ENCODE measurements at regions not wholly inside any gene's neighbourhood (a gene's known extent, or its start where the extent isn't known, plus 50 kb on each side); places are given as distances from the start of the nearest gene placed in this dataset.

- no peak for DNase-seq
Measured at GRCh38 chr6:1024161-1024560, 287.7 kb upstream of the FOXQ1 start.

GRCh38 chr6:1023229-1023628, 288.7 kb upstream of the FOXQ1 start:
- DNase-seq = no peak

GRCh38 chr6:1022719-1023118, 289.2 kb upstream of the FOXQ1 start:
- DNase-seq = no peak

GRCh38 chr6:1020837-1021236, 291.1 kb upstream of the FOXQ1 start:
- DNase-seq = no peak

GRCh38 chr6:1020133-1020532, 291.8 kb upstream of the FOXQ1 start:
- no peak for DNase-seq

- no peak for DNase-seq
Measured at GRCh38 chr6:1018041-1018440, 293.9 kb upstream of the FOXQ1 start.

GRCh38 chr6:1016329-1017302, 295.3 kb upstream of the FOXQ1 start:
- DNase-seq = no peak

- no peak for DNase-seq
Measured at GRCh38 chr6:1015825-1016224, 296.1 kb upstream of the FOXQ1 start.

GRCh38 chr6:1014431-1014807, 297.5 kb upstream of the FOXQ1 start:
- no peak for DNase-seq

- no peak for DNase-seq
Measured at GRCh38 chr6:1013656-1014430, 298.1 kb upstream of the FOXQ1 start.

GRCh38 chr6:1009103-1009502, 302.8 kb upstream of the FOXQ1 start:
- DNase-seq = no peak

GRCh38 chr6:1007159-1007558, 304.7 kb upstream of the FOXQ1 start:
- no peak for DNase-seq

- no peak for DNase-seq
Measured at GRCh38 chr6:1004885-1005630, 306.8 kb upstream of the FOXQ1 start.

- no peak for DNase-seq
Measured at GRCh38 chr6:1003394-1004160, 308.3 kb upstream of the FOXQ1 start.

GRCh38 chr6:1002989-1003388, 308.9 kb upstream of the FOXQ1 start:
- no peak for DNase-seq

- DNase-seq = no peak
Measured at GRCh38 chr6:1001655-1002349, 308.9 kb upstream of the EXOC2 start.

GRCh38 chr6:999552-999951, 306.6 kb upstream of the EXOC2 start:
- DNase-seq = no peak

GRCh38 chr6:998551-998950, 305.6 kb upstream of the EXOC2 start:
- no peak for DNase-seq

- no peak for DNase-seq
Measured at GRCh38 chr6:996271-996852, 303.4 kb upstream of the EXOC2 start.

- no peak for DNase-seq
Measured at GRCh38 chr6:991192-991591, 298.3 kb upstream of the EXOC2 start.

GRCh38 chr6:984031-984430, 291.1 kb upstream of the EXOC2 start:
- DNase-seq = no peak
